Left lung (tissue), 4 donors: ENCODE measurements at regions not wholly inside any gene's neighbourhood (a gene's known extent, or its start where the extent isn't known, plus 50 kb on each side); places are given as distances from the start of the nearest gene placed in this dataset.

Experiments used
- ATAC-seq: fragments of 200-7000 bp; cut with Tn5 transposase; one replicate; pipeline ENCODE4 v1.9.1; 2020; ENCODE audit warnings: moderate library complexity
- DNase-seq, 4 donors: peaks; one replicate each; pipeline ENCODE4 v3.0.0-alpha.2; 2013 to 2020
- H3K27ac ChIP-seq, 2 donors: fragments of 200-600 bp; sonication (generic) in 1 of 2; one replicate each; pipeline versions ENCODE4 v1.5.0 to v1.8.0; 2020 to 2021
- H3K27me3 ChIP-seq, 2 donors: fragments of 200-600 bp; sonication (generic) in 1 of 2; one replicate each; pipeline versions ENCODE4 v1.5.0 to v1.8.0; 2020 to 2021
- H3K36me3 ChIP-seq, 2 donors: fragments of 200-600 bp; sonication (generic) in 1 of 2; one replicate each; pipeline versions ENCODE4 v1.5.0 to v1.8.0; 2020 to 2021
- H3K4me1 ChIP-seq, 2 donors: fragments of 200-600 bp; one replicate each; pipeline ENCODE4 v1.8.0; 2021
- H3K4me3 ChIP-seq, 2 donors: fragments of 200-600 bp; sonication (generic) in 1 of 2; one replicate each; pipeline versions ENCODE4 v1.5.0 to v1.8.0; 2020 to 2021; ENCODE audit warnings: mild to moderate bottlenecking in 1 of 2
- H3K9me3 ChIP-seq, 2 donors: fragments of 200-600 bp; sonication (generic) in 1 of 2; one replicate each; pipeline versions ENCODE4 v1.5.0 to v1.8.0; 2020 to 2021
- CTCF ChIP-seq, 2 donors: fragments of 200-600 bp; sonication (generic) in 1 of 2; IDR thresholded peaks; one replicate each; pipeline versions ENCODE4 v1.5.0 to v1.8.0; 2021; ENCODE audit warnings: antibody characterized with exemption in 2 of 2
- intact Hi-C, 2 donors: fragments of 100-400 bp; cut with DNase I; formaldehyde crosslinking; loops; one replicate each; pipeline versions ENCODE4 v1.11.2 to v1.14.2; 2022
- donor health status: DM: no; HTN: yes; CAD: no.
- donor health status: DM: no; HTN: no; CAD: no.

GRCh38 chr3:150349314-150350097, 58.6 kb upstream of the TSC22D2 start:
- TF ChIP-seq CTCF (IDR thresholded peaks at IDR 0.05): no peak
- Histone ChIP-seq H3K4me1 (no peaks in the 10 kb centered on the region), H3K27me3 (no peaks in the 10 kb centered on the region), H3K27ac (peak overlapping the region in 1 of 2 donors; percentile 20), H3K4me3 (no peak overlapping the region), H3K36me3 (no peaks in the 10 kb centered on the region), H3K9me3 (no peaks in the 10 kb centered on the region)
- ATAC-seq (peak; percentile 85), DNase-seq (peak in 1 of 4 donors; percentile 51)
- intact Hi-C loops: no loop called here

DNA sequence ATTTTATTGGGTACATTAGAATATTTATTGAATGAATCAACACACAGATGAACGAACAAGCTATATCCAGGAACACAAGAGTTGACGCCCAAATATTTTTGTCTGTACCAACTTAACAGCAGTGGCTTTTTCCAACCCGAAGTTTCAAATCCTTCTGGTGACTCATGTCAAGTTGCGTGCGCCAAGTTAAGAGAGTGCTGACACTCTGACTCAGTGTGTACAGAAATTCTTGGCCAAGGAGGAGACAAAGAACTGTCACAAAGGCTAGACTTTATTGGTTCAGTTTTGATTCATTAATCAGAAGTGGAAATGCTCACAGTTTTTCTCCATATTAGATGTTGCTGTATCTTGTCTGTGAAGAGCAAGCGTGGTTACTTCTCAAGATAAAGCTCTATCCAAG, 59.6 kb upstream of the TSC22D2 start:
- H3K27ac ChIP-seq: peak overlapping the region; percentile 16 to 20
- ATAC-seq: peak; percentile 86
- no peak overlapping the region for H3K4me3 ChIP-seq
- H3K36me3 ChIP-seq: no peaks in the 10 kb centered on the region
- H3K4me1 ChIP-seq: no peaks in the 10 kb centered on the region
- no peaks in the 10 kb centered on the region for H3K27me3 ChIP-seq
- intact Hi-C loops: no loop called here
- no peak for DNase-seq
- H3K9me3 ChIP-seq: no peaks in the 10 kb centered on the region
- TF ChIP-seq CTCF (IDR thresholded peaks at IDR 0.05): no peak

GRCh38 chr3:150346981-150347863, 60.9 kb upstream of the TSC22D2 start:
- Histone ChIP-seq H3K27ac (no peak overlapping the region), H3K36me3 (no peaks in the 10 kb centered on the region), H3K9me3 (no peaks in the 10 kb centered on the region), H3K4me1 (no peaks in the 10 kb centered on the region), H3K27me3 (no peaks in the 10 kb centered on the region), H3K4me3 (no peak overlapping the region)
- intact Hi-C loops: no loop called here
- TF ChIP-seq CTCF (IDR thresholded peaks at IDR 0.05): no peak
- ATAC-seq (no peak), DNase-seq (no peak)

GRCh38 chr3:150346266-150346665, 61.8 kb upstream of the TSC22D2 start:
- intact Hi-C loops: no loop called here
- H3K27ac ChIP-seq: no peak overlapping the region
- H3K27me3 ChIP-seq: no peaks in the 10 kb centered on the region
- ATAC-seq: no peak
- DNase-seq: no peak
- TF ChIP-seq CTCF (IDR thresholded peaks at IDR 0.05): no peak
- H3K36me3 ChIP-seq: no peaks in the 10 kb centered on the region
- H3K4me1 ChIP-seq: no peaks in the 10 kb centered on the region
- H3K9me3 ChIP-seq: no peaks in the 10 kb centered on the region
- H3K4me3 ChIP-seq: no peak overlapping the region

DNA sequence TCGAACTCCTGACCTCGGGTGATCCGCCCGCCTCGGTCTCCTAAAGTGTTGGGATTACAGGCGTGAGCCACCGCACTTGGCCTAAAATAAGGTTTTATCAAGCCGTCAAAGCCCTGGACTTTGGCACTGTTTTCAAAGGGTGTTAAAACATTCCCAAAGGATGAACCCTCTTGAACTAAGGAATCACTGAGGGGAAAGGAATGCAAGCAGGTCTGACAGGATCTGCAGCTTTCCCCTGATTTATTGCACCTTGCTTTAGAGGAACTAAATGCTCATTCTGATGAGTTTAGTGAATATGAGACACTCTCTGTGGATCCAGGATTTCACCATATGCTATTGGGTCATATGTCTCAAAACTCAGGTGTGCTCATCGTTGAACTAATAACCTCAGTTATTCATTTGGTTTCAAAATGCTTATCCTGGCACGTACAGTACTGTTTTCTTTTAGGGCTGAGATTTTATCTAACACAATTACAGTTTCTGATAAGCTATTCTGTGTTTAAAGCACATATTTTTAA, 63.0 kb upstream of the TSC22D2 start:
- H3K9me3 ChIP-seq: no peaks in the 10 kb centered on the region
- ATAC-seq: no peak
- no peak overlapping the region for H3K4me3 ChIP-seq
- TF ChIP-seq CTCF (IDR thresholded peaks at IDR 0.05): no peak
- no peaks in the 10 kb centered on the region for H3K36me3 ChIP-seq
- DNase-seq: no peak
- no peak overlapping the region for H3K27ac ChIP-seq
- no peaks in the 10 kb centered on the region for H3K27me3 ChIP-seq
- no peaks in the 10 kb centered on the region for H3K4me1 ChIP-seq
- intact Hi-C loops: no loop called here
